DLD1 (cell line): ENCODE measurements at regions not wholly inside any gene's neighbourhood (a gene's known extent, or its start where the extent isn't known, plus 50 kb on each side); places are given as distances from the start of the nearest gene placed in this dataset.

ENCODE experiments used
- in situ Hi-C: cut with HindIII; loops from 2 replicates; pipeline ENCODE4 v1.10.0; 2017; ENCODE audit warnings: low sequenced_read_pairs

DNA sequence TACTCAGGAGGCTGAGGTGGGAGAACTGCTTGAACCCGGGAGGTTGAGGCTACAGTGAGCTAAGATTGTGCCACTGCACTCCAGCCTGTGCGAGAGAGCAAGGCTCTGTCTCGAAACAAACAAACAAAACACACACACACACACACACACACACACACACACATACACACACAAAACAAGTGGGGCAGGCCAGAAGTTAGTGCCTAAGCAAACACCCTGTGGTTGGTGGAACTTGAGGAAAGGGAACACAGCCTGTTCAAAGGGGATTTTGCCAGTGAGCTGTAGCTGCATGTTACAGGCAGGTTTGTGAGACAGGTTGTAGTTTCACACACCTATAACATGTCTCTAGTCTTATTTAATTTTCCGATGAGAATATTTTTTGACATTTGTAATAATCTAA is 175.3 kb upstream of the CLEC14A start:
- in situ Hi-C loops: no loop called here

- in situ Hi-C loops: no loop called here
Measured at GRCh38 chr14:38430522-38430921, 174.6 kb upstream of the CLEC14A start.

- in situ Hi-C loops: no loop called here
Measured at GRCh38 chr14:38425324-38425976, 169.6 kb upstream of the CLEC14A start.

GRCh38 chr14:38420048-38420447 is 164.2 kb upstream of the CLEC14A start:
- in situ Hi-C loops: no loop called here

- in situ Hi-C loops: no loop called here
Measured at GRCh38 chr14:38419579-38419978, 163.7 kb upstream of the CLEC14A start.

DNA sequence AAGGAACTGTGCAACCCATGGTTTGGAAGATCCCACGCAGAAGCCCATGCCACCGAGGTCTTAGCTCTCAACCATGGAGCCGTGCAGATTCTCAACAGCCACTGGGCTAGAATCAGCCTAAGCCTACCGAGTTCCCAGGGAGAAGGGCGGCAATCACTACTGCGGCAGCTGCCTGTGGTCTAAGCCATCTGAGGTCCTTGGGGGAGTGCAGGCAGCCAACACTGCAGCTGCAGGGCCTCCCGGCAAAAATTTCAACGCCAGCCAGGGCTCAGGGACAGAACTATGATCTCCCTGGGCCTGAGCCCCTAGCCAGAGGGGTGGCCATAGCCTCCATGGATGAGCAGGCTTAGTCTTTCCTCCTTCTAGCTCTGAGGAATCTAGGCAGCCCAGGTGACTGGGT is 156.8 kb upstream of the CLEC14A start:
- in situ Hi-C loops: no loop called here

GRCh38 chr14:38410442-38410841 is 154.5 kb upstream of the CLEC14A start:
- in situ Hi-C loops: no loop called here

DNA sequence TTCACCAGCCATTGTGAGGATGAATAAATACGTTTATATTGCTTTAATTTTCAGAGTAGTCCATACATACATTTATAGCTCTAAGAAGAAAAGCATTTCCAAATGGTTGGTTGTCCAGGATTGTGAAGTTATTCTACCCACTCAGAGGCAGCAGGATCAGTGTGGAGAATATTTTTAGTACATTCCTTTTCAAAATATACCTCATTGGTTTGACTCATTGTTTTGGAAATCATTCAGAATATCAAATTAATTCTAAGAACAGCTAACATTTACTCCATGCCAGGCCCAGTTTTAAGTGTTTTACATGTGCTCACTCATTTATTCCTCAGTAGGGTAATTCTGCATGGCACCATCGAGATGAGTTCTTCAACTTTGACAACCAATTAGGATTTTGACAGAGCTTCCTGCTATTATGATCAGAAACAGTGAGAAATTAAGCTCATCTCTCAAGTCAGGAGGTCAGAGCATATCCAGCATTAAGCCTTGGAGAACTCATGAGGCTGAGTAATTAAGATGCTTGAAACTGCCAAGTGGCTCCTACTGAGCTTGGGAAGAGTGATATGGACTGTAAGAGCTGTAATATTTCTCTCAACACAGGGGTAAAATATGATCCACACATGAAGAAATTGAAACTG is 153.3 kb upstream of the CLEC14A start:
- in situ Hi-C loops: no loop called here

- in situ Hi-C loops: no loop called here
Measured at GRCh38 chr14:38405851-38406635, 150.2 kb upstream of the CLEC14A start.

GRCh38 chr14:38404616-38405015 is 148.7 kb upstream of the CLEC14A start:
- in situ Hi-C loops: no loop called here

GRCh38 chr14:38404100-38404541 is 148.2 kb upstream of the CLEC14A start:
- in situ Hi-C loops: no loop called here

- in situ Hi-C loops: no loop called here
Measured at GRCh38 chr14:38400751-38401150, 144.9 kb upstream of the CLEC14A start.

GRCh38 chr14:38399652-38400051 is 143.8 kb upstream of the CLEC14A start:
- in situ Hi-C loops: no loop called here

DNA sequence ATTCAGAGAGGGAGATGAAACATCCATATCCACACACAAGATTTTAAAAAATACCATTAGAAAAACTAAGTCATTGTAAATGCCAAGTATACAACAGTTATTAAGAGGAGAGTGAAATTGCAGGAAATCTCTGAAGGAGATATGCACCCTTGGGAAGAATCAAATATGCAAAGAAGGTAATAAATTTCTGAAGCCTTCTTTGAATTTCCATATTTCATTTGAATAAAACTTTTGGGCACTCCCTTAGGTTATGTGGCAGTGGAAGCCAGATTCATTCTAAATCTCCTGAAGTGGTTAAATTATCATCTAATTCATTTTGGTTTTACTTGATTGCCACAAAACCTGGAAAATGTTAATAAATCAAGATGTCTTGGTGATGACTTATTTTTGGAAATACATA is 138.9 kb upstream of the CLEC14A start:
- in situ Hi-C loops: no loop called here

DNA sequence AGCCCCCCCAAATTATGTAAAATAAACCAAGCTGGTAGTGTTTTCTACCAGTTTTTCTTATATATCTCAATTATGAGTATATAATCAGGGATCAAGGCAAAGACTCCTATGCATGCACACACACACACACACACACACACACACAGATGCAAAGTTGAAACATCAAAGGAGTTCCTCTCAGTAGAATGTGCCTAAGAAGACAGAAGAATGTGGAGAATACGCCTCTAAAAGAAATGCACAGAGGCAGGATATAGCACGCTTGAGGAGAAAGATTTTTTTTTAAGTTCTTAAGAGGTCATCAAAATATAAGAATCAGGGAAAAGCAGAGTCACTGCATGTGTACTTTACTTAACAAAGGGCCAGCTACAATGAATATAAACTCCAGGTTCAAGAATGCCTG is 138.2 kb upstream of the CLEC14A start:
- in situ Hi-C loops: no loop called here

GRCh38 chr14:38391334-38391733 is 135.4 kb upstream of the CLEC14A start:
- in situ Hi-C loops: no loop called here

DNA sequence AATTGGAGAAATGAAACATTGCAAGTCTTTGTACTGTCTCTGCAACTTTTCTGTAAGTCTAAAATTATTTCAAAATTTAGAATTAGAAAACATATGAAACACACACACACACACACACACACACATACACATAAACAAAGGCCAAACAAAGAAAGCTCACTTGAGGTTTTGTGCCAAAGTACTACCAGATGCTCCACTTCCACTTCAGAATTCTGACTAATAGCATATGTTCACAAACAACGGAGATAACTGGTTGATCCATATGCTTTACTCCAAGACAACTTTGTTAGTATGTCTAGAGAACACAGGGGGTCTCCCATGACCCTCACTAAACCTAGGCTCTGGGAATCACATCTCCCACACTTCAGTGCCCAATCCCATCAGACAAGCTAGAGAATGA is 133.8 kb upstream of the CLEC14A start:
- in situ Hi-C loops: no loop called here

DNA sequence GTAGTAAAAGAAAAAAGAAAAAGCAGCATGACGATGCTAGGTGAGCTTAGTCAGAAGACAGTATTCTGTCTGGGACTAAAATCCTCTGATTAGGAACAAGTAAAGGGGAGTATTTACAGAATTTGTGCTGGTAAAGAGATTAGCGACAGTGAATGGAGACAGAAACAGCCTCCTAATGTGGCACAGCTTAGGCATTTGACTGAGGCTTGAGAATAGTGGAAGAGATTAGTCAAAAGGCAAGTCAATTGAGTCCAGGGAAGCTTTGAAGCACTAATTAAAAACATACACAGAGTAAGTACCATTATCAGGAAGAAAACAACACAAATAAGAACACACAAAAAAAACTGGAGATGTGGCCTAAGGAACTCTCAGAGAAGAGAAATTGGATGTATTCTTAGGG is 131.9 kb upstream of the CLEC14A start:
- in situ Hi-C loops: no loop called here

DNA sequence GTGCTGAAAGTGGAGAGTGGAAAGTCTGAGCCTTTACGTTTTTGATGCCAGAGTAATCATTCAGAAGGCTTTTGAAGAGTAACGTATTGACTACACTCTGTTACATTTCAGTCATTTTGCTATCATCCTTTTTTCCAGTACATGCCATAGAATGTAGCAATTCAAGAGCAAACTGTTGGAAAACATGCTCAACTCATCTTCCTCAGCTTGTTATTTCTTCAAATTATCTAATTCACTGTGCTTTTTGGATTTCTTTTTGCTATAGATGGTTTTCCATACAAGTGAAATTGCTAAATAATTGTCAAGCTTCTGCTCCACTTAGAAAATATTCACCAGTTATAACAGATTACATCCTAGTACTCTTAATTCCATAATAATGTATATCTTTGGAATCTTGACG is 129.9 kb upstream of the CLEC14A start:
- in situ Hi-C loops: no loop called here

- in situ Hi-C loops: no loop called here
Measured at GRCh38 chr14:38385343-38385742, 129.4 kb upstream of the CLEC14A start.

GRCh38 chr14:38384741-38385140 is 128.8 kb upstream of the CLEC14A start:
- in situ Hi-C loops: no loop called here

DNA sequence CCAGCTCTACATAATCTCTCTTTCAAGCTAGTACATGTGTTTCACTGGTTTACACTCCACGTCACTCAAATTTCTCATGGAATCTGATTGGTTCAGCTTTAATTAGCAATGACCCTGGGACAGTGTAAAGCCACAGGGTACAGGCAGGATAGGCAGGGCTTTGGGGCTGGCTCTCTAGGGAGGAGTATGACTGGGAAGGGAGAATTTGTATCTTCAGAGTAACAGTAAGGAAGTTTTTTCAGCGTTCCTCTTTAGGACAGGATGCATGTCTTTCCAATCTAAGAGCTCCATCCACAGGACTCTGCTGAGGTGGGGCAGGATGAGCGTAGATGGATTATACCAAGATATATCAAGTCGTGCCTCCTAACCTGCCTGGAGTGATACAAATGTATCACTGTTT is 112.0 kb upstream of the CLEC14A start:
- in situ Hi-C loops: no loop called here
